Stimulated activated CD4-positive, alpha-beta T cell treated with anti-CD3 and anti-CD28 coated beads, Interleukin-4, amount 100 ng/mL, for 4 hours (primary cell): ENCODE measurements at regions not wholly inside any gene's neighbourhood (a gene's known extent, or its start where the extent isn't known, plus 50 kb on each side); places are given as distances from the start of the nearest gene placed in this dataset.
"Not testable (repeated sequence)": the region's sequence is repeated elsewhere in the genome, so short reads cannot be mapped to it uniquely, and the experiment has no call there.

ENCODE experiments used
- DNase-seq, 2 experiments: peaks; one replicate each; pipeline ENCODE4 v3.0.0-alpha.2; 2020

GRCh38 chr16:17977260-17977659 is 359.3 kb downstream of the NPIPA8 start:
- no peak for DNase-seq

- DNase-seq, result no peak
Observed at GRCh38 chr16:17972460-17972943, 364.0 kb downstream of the NPIPA8 start.

GRCh38 chr16:17970816-17971331 is 365.7 kb downstream of the NPIPA8 start:
- no peak for DNase-seq

- no peak for DNase-seq
Observed at GRCh38 chr16:17970157-17970765, 366.3 kb downstream of the NPIPA8 start.

- DNase-seq, result no peak
Observed at GRCh38 chr16:17965133-17965900, 371.2 kb downstream of the NPIPA8 start.

GRCh38 chr16:17964196-17964595 is 372.3 kb downstream of the NPIPA8 start:
- no peak for DNase-seq

- no peak for DNase-seq
Observed at GRCh38 chr16:17963185-17963836, 373.2 kb downstream of the NPIPA8 start.

- no peak for DNase-seq
Observed at GRCh38 chr16:17962726-17963125, 373.8 kb downstream of the NPIPA8 start.

- not testable (repeated sequence) for DNase-seq
Observed at GRCh38 chr16:17961822-17962221, 374.7 kb downstream of the NPIPA8 start.

- no peak for DNase-seq
Observed at GRCh38 chr16:17951378-17951777, 385.2 kb downstream of the NPIPA8 start.

GRCh38 chr16:17949982-17950250 is 386.6 kb downstream of the NPIPA8 start:
- no peak for DNase-seq

GRCh38 chr16:17949141-17949981 is 387.2 kb downstream of the NPIPA8 start:
- no peak for DNase-seq

GRCh38 chr16:17947637-17948036 is 388.9 kb downstream of the NPIPA8 start:
- DNase-seq, result no peak

- DNase-seq, result no peak
Observed at GRCh38 chr16:17947165-17947564, 389.4 kb downstream of the NPIPA8 start.

GRCh38 chr16:17945080-17945601 is 391.4 kb downstream of the NPIPA8 start:
- no peak for DNase-seq

GRCh38 chr16:17944345-17944744 is 392.2 kb downstream of the NPIPA8 start:
- no peak for DNase-seq

- no peak for DNase-seq
Observed at GRCh38 chr16:17942067-17942466, 394.5 kb downstream of the NPIPA8 start.

- DNase-seq, result no peak
Observed at GRCh38 chr16:17940584-17941364, 395.8 kb downstream of the NPIPA8 start.

- DNase-seq, result no peak
Observed at GRCh38 chr16:17939723-17940122, 396.8 kb downstream of the NPIPA8 start.

GRCh38 chr16:17939122-17939536 is 397.4 kb downstream of the NPIPA8 start:
- no peak for DNase-seq

GRCh38 chr16:17938546-17938945 is 398.0 kb downstream of the NPIPA8 start:
- DNase-seq, result no peak
